Keratinocyte (primary cell): ENCODE measurements at regions not wholly inside any gene's neighbourhood (a gene's known extent, or its start where the extent isn't known, plus 50 kb on each side); places are given as distances from the start of the nearest gene placed in this dataset.

Experiments
- DNase-seq: peaks from one replicate; pipeline ENCODE4 v3.0.0-alpha.2; 2011; ENCODE audit warnings: low read depth, missing footprints, low spot score
- FAIRE-seq: peaks from 2 replicates; lab custom pipeline; 2011; peaks lifted over from hg19 to GRCh38; lab: Jason Lieb, UNC
- H2AFZ ChIP-seq: 2 replicates; pipeline ENCODE4 v1.6.0; 2012; ENCODE audit warnings: low read length, control low read depth, inconsistent platforms; ENCODE audit not compliant: control insufficient read depth
- H3K27ac ChIP-seq: 2 replicates; pipeline ENCODE4 v1.5.1; 2011; ENCODE audit warnings: low read length; ENCODE audit not compliant: control insufficient read depth, insufficient read depth
- H3K27me3 ChIP-seq: 3 replicates; pipeline ENCODE4 v1.6.0; 2011; ENCODE audit warnings: low read length; ENCODE audit not compliant: control insufficient read depth, insufficient read depth; ENCODE audit errors: extremely low read depth
- H3K36me3 ChIP-seq, 2 experiments: 2 replicates in 1 of 2; 3 replicates in 1 of 2; pipeline ENCODE4 v1.5.1; 2011; ENCODE audit warnings: low read length in 2 of 2, mild to moderate bottlenecking in 1 of 2; ENCODE audit not compliant: control insufficient read depth in 2 of 2, insufficient read depth in 2 of 2; ENCODE audit errors: extremely low read depth in 1 of 2
- H3K4me1 ChIP-seq: 3 replicates; pipeline ENCODE4 v1.5.1; 2011; ENCODE audit warnings: low read length; ENCODE audit not compliant: control insufficient read depth, insufficient read depth; ENCODE audit errors: extremely low read depth
- H3K4me2 ChIP-seq: 3 replicates; pipeline ENCODE4 v1.6.0; 2011; ENCODE audit warnings: low read depth, low read length; ENCODE audit not compliant: control insufficient read depth, insufficient read depth; ENCODE audit errors: extremely low read depth
- H3K4me3 ChIP-seq, 3 experiments: fragments of 200-600 bp in 1 of 3; sonication (generic) in 1 of 3; 2 replicates in 2 of 3; 3 replicates in 1 of 3; pipeline ENCODE4 v1.5.1; 2011 to 2016; ENCODE audit warnings: low read length in 3 of 3, mild to moderate bottlenecking in 3 of 3, control low read depth in 2 of 3, inconsistent platforms in 1 of 3, low read depth in 1 of 3, mixed read lengths in 1 of 3, mixed run types in 1 of 3, moderate library complexity in 1 of 3; ENCODE audit not compliant: control insufficient read depth in 2 of 3, insufficient read depth in 2 of 3; ENCODE audit errors: extremely low read depth in 1 of 3
- H3K79me2 ChIP-seq: 2 replicates; pipeline ENCODE4 v1.6.0; 2012; ENCODE audit warnings: low read length; ENCODE audit not compliant: control insufficient read depth, insufficient read depth
- H3K9ac ChIP-seq: 3 replicates; pipeline ENCODE4 v1.6.0; 2011; ENCODE audit warnings: low read length; ENCODE audit not compliant: control insufficient read depth, insufficient read depth; ENCODE audit errors: extremely low read depth
- H3K9me1 ChIP-seq: 3 replicates; pipeline ENCODE4 v1.6.0; 2011; ENCODE audit warnings: low read length; ENCODE audit not compliant: control insufficient read depth, insufficient read depth; ENCODE audit errors: extremely low read depth
- H3K9me3 ChIP-seq: 2 replicates; pipeline ENCODE4 v1.5.1; 2012; ENCODE audit warnings: low read depth, low read length; ENCODE audit not compliant: control insufficient read depth
- H4K20me1 ChIP-seq: 3 replicates; pipeline ENCODE4 v1.6.0; 2011; ENCODE audit warnings: low read length; ENCODE audit not compliant: control insufficient read depth, insufficient read depth; ENCODE audit errors: extremely low read depth
- EZH2 ChIP-seq: IDR thresholded peaks from one replicate; pipeline ENCODE4 v1.6.1; 2012; ENCODE audit warnings: inconsistent platforms, mild to moderate bottlenecking, low read length, moderate library complexity
- dilution Hi-C: fragments of 300-500 bp; cut with MboI; formaldehyde crosslinking; loops from one replicate; pipeline ENCODE4 v1.7.0; 2020; ENCODE audit warnings: low sequenced_read_pairs; ENCODE audit not compliant: extremely low pct_ligation_motif_present
- TF ChIP-seq, protein P1 (sequence below), 3 experiments: IDR thresholded peaks in 1 of 3; conservative IDR thresholded peaks in 1 of 3; optimal IDR thresholded peaks in 1 of 3; 2 replicates in 2 of 3; 3 replicates in 1 of 3; pipeline versions ENCODE3 to v1.5.1; 2011; ENCODE audit warnings: low read length in 3 of 3, mild to moderate bottlenecking in 3 of 3, moderate library complexity in 2 of 3, control low read depth in 1 of 3, inconsistent platforms in 1 of 3; ENCODE audit not compliant: insufficient read depth in 2 of 3; ENCODE audit errors: extremely low read depth in 1 of 3

- DNase-seq (no peak), FAIRE-seq (no peak)
- Histone ChIP-seq H3K36me3 (no peaks in the 10 kb centered on the region), H3K4me2 (no peak overlapping the region), H3K9ac (no peak overlapping the region), H3K4me1 (no peaks in the 10 kb centered on the region), H3K79me2 (no peaks in the 10 kb centered on the region), H3K4me3 (no peak overlapping the region), H3K9me3 (no peaks in the 10 kb centered on the region), H3K27ac (no peak overlapping the region), H4K20me1 (no peaks in the 10 kb centered on the region), H3K27me3 (no peaks in the 10 kb centered on the region), H2AFZ (no peak overlapping the region), H3K9me1 (no peaks in the 10 kb centered on the region)
- dilution Hi-C loops: no loop called here
- no peak for TF ChIP-seq EZH2
- TF ChIP-seq, protein P1, sequence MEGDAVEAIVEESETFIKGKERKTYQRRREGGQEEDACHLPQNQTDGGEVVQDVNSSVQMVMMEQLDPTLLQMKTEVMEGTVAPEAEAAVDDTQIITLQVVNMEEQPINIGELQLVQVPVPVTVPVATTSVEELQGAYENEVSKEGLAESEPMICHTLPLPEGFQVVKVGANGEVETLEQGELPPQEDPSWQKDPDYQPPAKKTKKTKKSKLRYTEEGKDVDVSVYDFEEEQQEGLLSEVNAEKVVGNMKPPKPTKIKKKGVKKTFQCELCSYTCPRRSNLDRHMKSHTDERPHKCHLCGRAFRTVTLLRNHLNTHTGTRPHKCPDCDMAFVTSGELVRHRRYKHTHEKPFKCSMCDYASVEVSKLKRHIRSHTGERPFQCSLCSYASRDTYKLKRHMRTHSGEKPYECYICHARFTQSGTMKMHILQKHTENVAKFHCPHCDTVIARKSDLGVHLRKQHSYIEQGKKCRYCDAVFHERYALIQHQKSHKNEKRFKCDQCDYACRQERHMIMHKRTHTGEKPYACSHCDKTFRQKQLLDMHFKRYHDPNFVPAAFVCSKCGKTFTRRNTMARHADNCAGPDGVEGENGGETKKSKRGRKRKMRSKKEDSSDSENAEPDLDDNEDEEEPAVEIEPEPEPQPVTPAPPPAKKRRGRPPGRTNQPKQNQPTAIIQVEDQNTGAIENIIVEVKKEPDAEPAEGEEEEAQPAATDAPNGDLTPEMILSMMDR (optimal IDR thresholded peaks at IDR 0.05 in 1 of 3, IDR thresholded peaks at IDR 0.05 in 1 of 3, conservative IDR thresholded peaks at IDR 0.05 in 1 of 3; ENCODE audit: extremely low read depth in 1 of 3, insufficient read depth in 2 of 3, low read length in 3 of 3): no peak
Observed at GRCh38 chr11:30149998-30150397, 80.8 kb upstream of the FSHB start.

DNA sequence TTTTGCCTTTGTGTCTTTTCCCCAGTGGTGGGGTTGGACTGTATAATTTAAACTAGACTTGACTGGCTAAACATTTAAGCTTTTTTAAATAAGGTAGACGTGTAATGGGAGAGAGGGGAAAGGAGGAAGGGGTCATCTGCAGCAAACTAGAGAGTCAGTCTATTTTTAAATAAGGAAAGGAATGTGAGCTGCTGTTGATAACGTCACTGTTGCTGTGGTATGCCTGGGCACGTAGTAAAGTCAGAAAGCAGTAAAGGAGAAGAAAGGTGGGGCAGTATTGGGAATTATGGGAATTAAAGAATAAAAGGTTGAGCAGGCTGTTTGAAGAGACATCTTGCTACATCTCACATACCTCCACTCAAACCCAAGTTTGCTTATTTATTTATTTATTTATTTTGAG, 80.4 kb upstream of the FSHB start:
- H4K20me1 ChIP-seq: no peaks in the 10 kb centered on the region
- H3K27me3 ChIP-seq: no peaks in the 10 kb centered on the region
- no peaks in the 10 kb centered on the region for H3K9me1 ChIP-seq
- no peak overlapping the region for H2AFZ ChIP-seq
- no peak for DNase-seq
- TF ChIP-seq, protein P1 (optimal IDR thresholded peaks at IDR 0.05 in 1 of 3, IDR thresholded peaks at IDR 0.05 in 1 of 3, conservative IDR thresholded peaks at IDR 0.05 in 1 of 3; ENCODE audit: extremely low read depth in 1 of 3, insufficient read depth in 2 of 3, low read length in 3 of 3): no peak
- TF ChIP-seq EZH2: no peak
- H3K4me1 ChIP-seq: no peaks in the 10 kb centered on the region
- H3K4me2 ChIP-seq: no peak overlapping the region
- no peak overlapping the region for H3K4me3 ChIP-seq
- no peak overlapping the region for H3K27ac ChIP-seq
- H3K36me3 ChIP-seq: no peaks in the 10 kb centered on the region
- no peaks in the 10 kb centered on the region for H3K9me3 ChIP-seq
- FAIRE-seq: no peak
- H3K79me2 ChIP-seq: no peaks in the 10 kb centered on the region
- no peak overlapping the region for H3K9ac ChIP-seq
- dilution Hi-C loops: no loop called here
